HG03439 (cell line): ENCODE measurements at regions not wholly inside any gene's neighbourhood (a gene's known extent, or its start where the extent isn't known, plus 50 kb on each side); places are given as distances from the start of the nearest gene placed in this dataset.
"Not testable (repeated sequence)": the region's sequence is repeated elsewhere in the genome, so short reads cannot be mapped to it uniquely, and the experiment has no call there.

ENCODE experiments used
- ATAC-seq: cut with Tn5 transposase; IDR thresholded peaks from one replicate; pipeline ENCODE4 v1.9.1; 2021; ENCODE audit warnings: mild to moderate bottlenecking, moderate library complexity; ENCODE audit not compliant: unreplicated experiment

DNA sequence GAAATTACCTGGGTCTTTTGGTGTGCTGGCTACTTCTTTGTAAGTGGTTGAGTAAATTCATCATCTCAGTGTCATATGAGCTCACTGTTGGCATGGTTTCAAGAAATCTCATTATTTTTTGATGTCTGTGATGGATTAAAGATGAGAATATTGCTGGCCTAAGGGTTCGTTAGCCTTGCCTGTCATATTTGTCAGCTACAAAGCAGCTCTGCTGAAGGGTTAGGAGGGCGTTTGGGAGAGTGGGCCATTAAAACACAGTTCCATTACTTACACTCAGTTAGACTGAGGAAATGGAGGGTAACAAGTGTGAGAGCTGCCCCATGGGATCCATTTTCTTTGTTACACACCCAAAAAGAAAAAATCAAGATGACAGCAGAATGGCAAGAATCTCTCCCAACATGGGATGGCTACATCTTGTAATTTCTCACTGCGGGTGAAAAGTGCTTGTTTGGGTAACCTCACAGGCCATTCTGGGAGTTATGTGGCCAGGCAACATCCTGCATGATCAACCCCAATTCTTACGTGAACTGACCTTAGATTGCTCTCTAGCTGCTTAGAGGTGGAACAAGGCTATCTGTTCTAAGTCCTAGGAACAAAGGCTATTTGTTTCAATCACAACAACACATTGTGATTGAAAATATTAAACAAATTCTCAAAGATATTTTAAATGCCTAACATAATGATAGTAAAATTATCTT is 609.5 kb upstream of the RGMB start:
- no peak for ATAC-seq

DNA sequence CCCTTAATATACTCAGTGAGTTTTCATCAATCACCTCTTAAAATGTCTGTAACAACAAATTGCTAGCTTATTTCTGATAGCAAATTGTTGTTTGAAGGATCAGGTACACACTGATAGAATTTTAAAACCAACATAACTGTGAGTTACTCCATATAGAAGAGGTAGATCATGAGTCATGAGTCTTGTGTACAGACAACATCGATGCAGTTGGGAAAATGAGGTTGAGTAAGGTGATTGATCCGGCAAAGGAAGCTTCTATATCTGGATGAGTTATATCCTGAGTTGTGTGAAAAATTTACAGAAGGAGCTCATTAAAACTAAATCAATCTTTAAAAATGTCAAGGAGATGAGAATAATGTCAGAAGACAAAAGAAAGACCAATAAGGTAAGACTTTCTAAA is 604.6 kb upstream of the RGMB start:
- ATAC-seq = no peak

DNA sequence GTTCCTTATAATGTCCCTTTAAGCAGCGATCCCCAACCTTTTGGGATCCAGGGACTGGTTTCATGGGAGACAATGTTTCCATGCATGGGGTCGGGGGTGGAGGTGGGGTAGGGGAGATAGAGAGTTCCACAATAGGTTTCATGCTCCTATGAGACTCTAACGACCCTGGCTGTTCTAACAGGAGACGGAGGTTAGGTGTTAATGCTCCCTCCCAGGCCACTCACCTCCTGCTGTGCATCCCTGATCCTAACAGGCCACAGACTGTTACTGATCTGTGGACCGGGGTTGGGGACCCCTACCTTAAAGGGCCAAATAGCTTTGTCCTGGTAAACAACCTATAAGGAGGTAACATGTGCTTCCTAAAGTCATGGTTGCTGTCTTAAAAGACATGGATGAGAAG is 602.5 kb upstream of the RGMB start:
- ATAC-seq = no peak

DNA sequence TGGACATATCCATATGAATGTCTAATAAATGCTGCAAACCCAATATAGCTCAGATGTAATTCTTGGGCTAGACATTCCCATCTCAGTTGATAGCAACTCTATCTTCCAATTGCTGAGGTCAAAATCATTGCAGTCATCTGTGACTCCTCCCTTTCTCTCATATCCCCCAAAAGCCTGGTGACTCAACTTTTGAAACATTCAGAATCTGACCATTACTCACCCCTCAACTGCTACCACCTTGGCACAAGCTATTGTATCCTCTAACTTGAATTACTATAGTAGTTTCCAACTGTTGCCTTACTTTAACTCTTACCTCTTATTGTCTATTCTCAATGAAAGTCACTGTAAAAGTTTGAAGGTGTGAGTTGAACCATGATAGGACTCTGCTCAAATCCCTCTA is 600.1 kb upstream of the RGMB start:
- no peak for ATAC-seq

DNA sequence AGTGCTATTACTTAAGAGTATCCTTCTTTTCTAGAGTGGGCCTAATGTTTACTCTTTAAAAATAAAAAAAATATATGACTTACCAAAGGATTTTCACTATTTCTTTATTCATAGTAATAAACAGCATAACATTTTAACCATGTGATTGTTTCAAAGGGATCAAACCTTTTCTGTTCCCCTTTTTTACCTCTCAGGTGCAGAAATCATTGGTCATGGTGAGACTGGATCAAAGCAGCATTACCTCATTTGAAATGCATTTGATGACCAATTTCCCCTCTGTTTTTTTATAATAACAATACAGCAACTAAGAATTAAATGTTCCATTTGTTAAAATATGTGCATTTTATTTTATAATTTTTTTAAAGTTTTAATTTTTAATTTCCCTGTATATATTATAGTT is 598.0 kb upstream of the RGMB start:
- ATAC-seq = no peak

DNA sequence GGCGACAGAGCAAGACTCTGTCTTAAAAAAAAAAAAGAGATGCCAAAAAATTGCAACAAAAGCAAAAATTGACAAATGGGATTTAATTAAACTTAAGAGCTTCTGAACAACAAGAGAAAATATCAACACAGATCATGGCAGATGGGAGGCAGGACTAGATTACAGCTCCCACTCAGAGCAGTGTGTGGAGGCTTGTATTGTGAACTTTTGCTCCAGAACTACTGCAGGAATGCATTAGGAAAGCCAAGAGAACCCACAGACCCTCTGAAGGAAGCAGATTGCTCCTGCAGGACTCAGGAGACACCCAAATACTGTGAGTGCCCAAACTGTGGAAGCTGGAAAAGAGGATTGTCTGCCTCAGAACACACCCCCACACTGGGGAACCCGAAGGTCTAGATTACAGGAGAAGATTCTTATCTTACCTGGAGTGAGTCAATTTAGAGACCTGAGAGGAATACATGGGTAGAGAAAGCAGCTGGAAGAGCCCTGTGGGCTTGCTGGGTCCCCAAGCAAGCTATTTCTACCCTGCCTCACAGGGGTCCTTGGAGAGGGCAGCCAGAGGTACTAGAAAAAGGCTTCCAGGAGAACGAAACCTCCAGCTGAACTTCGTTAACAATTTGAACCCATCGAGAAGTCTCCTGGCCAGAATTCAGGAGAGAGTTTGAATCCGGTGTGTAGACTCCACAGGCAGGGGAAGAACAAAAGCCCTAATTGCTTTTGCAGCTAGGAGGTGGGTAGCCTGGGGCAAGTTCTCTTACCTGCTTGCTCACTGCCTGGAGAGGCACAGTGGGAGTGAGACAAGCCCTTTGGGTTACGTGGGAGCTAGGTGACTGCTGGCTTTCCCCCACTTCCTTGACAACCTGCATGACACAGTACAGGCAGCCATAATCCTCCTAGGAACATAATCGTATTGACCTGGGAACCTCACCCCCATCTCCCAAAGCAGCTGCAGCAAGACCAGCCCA is 593.4 kb upstream of the RGMB start:
- no peak for ATAC-seq

DNA sequence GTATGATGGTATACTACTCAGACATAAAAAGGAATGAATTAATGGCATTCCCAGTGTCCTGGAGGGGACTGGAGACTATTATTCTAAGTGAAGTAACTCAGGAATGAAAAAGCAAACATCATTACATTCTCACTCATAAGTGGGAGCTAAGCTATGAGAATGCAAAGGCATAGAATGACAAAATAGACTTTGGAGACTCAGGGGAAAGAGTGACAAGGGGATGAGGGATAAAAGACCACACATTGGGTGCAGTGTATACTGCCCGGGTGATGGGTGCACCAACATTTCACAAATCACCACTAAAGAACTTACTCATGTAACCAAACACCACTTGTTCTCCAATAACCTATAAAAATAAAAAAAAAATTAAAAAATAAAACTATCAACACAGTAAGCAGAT is 587.3 kb upstream of the RGMB start:
- no peak for ATAC-seq

DNA sequence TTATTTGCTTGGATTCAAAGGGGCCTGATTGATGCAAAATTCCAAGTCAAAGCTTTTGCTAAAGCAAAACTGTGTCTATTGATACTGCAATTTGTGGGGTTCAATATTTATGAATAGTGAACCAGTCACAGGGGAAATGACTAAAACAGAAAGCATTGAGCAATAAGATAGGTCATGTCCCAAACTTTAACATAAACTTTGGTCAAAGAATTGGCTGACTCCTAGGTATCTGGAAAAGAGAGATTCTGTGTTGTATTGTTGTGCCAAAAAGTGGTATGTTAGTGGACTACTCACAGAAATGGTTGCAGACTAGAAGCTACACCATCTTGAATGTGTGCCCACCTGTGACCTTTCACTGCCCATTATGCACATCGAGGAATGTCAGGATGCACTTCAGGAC is 585.5 kb upstream of the RGMB start:
- no peak for ATAC-seq

DNA sequence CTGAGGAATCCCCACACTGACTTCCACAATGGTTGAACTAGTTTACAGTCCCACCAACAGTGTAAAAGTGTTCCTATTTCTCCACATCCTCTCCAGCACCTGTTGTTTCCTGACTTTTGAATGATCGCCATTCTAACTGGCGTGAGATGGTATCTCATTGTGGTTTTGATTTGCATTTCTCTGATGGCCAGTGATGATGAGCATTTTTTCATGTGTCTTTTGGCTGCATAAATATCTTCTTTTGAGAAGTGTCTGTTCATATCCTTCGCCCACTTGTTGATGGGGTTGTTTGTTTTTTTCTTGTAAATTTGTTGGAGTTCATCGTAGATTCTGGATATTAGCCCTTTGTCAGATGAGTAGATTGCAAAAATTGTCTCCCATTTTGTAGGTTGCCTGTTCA is 583.1 kb upstream of the RGMB start:
- ATAC-seq = not testable (repeated sequence)

DNA sequence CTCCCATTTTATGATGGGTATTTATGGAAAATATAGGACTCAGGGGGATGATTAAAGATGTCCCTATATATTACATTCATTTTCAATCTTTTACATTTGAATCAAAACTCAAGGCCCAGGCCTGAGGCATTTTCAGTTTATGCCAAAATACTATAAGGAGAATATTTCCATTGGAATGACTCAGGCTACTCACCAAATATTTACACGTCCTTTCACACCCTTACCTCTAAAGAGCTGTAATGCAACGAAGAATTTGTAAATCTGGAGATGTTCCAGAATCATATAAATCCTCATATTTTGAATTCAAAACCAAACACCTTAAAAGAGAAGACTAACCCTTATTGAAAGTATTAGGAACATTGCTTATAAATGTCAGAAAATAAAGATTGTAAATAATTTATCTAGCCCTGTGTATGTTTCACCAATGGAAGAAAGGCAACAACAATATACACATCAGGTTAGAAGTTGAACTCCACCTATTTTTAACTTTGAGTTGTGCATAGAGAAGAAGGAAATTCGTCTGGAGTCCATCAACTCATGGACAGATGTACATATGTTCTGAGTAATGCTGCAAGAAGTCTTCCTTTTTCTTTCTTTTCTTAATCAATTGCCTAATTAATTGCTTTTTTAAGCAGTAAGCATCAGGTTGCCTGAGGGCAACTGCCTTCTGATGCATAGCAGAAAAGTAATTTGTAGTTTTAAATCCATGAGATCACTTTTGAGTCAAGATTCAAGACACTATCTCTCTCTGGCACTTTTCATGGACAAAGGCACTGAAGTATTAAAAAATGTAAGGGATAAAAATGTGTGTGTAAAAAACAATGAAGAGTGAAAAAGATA is 579.3 kb upstream of the RGMB start:
- no peak for ATAC-seq

DNA sequence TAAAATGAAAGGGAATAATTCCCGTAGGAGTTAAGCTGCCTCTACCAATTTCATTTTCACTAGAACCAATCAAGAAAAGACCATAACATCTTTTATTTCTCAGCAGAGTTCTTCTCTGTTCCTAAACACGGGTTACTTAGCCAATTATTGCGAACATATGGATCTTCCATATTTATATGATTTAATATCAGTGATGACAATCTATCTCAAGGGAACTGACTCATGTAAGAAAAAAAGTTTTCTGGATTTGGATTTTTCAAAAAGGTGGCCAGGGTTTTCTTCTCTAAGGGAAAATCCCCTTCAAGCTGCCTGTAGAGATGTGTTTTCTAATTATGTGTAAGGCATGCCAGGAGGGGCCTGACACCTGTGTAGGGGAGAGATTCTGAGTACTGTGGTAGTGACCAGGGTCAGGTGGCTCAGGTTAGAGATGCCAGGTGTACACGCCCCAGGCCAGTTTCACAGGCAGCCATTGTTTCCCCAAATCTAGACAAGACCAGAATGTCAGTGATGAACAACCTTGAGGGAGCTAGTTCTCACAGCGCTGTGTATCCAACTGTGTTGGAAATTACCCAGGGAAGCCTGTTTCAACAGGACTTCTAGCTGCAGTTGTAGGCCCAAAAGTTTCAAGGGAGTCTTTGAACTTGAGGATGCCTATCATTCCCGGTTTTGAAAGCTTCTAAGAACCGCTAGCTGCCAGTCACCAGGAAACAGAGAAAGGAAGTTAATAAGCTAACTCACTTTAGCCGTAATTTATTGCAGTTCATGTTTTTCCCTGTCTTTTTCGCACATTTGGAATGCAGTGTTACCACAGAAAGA is 572.5 kb upstream of the RGMB start:
- no peak for ATAC-seq

DNA sequence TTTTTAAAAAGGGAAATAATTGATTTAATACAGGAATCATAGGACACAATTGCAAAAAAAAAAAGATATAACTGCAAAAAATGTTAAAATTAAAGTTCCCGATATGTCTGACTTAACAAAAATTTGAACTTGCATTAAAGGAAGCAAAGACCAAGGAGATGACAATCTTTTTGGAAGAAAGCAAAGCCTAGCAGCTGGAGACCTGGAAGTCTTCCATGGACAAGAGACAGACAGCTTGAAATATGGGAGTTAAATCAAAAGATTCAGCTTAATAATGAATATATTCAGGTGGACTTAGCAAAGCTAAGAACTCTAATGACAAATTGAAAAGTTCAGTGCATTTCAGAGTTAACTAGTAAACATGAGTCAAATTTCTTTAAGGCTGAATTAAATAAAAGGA is 568.7 kb upstream of the RGMB start:
- ATAC-seq = no peak

DNA sequence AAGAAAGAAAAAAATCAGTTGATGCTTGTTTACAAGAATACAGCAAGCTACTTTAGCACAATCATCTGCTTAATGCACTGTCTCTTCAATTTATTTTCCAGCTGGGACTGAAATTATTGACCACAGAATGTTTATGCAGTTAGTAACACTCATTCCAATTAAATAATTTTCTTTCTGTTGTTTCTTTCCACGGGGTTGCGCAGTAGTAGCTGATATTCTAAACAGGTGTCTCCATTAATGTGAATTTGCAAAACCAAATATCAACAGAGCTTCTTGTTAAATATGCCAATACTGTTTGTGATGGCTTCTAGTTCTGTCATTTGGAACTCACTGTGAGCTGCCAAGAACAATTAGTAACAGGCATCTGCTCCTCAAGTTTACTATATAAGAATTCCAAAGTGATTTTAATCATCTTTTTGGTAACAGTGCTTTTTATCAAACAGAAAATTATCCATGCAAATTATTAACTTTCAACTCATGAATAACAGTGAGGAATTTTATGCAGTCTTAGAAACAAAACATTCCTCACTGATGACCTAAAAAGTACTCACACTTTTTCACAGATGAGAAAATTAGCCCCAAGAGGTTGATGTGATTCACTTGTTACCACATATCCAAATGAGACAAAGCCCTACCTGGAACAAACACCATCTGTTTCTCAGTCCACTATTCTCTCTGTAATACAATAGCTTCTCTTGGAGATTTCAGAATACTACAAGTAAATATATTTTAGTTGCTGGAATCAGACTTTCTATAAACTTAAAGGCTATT is 567.6 kb upstream of the RGMB start:
- ATAC-seq = no peak

DNA sequence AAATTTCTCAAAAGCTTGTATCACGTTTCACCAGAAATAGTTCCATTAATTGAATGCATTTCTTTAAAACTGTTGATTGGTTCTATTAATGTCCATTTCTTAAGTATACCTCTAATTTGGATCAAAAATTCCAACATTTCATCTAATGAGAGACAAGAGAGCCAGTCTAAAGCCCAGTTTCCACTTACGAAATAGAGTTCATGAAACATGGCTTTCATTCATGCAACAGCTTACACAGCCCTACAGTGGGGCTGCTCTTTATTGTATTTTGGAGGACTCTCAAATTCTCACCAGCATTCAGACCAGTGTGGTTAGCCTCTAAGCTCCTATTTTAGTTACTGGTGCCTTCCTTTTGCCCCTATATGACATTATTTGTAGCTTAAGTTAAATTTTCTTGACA is 566.9 kb upstream of the RGMB start:
- no peak for ATAC-seq

DNA sequence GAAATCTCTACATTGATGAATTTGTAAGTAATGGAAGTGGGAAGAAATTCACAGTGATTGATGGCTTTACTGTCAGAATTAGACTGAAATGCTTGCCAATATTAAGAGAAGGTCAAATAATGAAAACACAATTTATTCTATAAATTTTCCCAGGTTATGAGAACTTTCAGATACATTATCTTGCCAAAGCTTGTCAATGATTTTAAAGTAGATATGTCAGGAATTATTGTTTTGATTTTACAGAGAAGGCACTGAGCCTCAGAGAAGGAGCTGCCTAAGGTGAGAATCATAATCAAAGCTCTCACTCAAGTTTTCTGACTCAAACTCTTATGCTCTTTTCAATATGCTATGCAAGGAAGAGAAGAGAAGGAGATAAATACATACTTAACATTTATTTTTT is 564.0 kb upstream of the RGMB start:
- ATAC-seq = no peak

DNA sequence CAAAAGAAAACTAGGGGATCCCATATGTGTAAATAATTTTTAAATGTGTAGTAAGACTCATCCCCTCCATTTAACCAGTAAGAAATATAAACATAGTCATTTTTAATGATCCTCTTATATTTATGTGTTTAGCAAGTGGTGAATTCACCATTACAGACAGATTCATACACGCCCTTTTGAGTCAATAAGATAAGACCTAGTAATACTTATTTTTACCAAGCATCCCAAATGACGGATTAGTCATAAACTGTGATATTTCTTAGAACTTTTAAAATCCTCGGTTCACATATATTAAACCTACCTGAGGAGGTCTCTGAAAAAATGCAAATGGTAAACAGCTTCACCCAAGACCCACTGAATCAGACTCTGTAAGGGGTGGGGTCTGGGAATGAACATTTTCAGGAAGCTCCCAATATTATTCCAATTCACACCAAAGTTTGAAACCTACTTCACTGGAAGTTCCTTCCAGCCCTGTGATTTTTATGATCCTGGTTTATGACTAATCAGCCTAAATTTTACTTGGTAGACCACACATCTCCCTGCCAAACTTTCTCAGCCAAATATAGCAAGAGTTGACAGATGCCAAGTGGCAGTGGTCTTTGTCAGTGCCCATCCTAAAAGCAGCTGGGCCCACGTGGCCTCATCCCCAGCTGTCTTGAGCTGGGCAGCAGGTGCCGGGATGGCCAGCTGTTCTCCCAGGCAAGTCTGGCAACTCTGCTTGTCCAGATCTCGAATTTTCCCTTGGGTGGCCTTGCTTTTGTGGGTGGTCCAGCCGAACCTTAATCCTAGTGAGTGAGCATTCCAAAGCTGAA is 559.0 kb upstream of the RGMB start:
- no peak for ATAC-seq

DNA sequence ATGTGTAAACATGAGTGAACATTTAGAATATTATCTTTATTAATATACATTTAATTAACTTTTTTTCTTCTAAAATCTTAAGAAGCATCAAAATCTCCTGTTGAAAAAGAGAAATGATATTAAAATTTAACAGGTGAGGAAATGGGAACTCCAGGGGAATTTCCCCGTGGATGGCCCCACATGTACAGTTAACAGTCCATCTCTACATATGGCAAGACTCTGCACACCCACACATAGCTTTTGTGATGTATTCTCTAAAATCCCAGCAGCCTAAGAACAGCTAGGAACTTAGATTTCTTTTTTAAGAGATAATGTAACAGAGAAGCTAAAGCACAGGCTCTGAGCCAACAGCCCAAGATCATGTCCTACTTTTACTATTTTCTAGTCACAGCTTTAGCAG is 556.3 kb upstream of the RGMB start:
- no peak for ATAC-seq

DNA sequence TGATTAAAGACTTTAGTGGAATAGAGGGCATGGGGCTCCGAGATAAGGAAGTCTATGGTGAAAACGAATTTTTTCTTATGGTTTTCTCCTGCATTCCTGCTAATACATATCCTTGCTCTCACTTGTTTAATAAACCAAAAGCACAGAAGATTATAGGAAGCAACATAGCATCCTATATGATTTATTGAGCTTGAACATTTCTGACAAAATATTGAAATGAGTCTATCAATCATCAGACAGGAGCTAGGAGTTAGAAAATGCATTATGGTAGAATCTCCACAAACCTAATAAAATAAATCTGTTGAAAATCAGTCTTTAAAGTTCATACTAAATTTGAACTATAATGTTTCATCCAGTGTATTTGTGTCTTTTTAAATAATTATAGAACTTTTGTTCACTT is 554.6 kb upstream of the RGMB start:
- no peak for ATAC-seq

DNA sequence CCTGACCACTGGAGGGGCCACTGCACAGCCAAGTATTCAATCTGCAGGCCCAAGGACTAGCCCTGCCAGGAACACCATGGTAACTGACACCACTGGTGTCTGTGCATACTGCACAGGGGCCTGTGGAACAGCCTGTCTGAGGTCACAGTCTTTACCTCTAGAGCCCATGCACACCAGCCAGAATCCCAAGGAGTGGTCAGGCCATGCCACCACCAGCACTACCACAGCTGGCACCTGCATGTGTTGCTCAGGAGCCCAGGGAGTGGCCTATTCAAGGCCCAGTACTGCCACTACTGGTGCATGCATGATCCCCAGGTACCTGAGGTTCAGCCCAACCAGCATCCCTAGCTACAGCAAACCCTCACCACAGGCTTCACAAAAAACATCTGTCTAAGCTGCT is 546.0 kb upstream of the RGMB start:
- no peak for ATAC-seq
